Gastroesophageal sphincter (tissue), 4 donors: ENCODE measurements at regions not wholly inside any gene's neighbourhood (a gene's known extent, or its start where the extent isn't known, plus 50 kb on each side); places are given as distances from the start of the nearest gene placed in this dataset.

Experiments used
- ATAC-seq: fragments of 150-250 bp; one replicate; pipeline ENCODE4 v1.9.1; 2016; ENCODE audit warnings: mild to moderate bottlenecking, moderate library complexity
- H3K27ac ChIP-seq, 4 donors: fragments of 200-600 bp; sonication (generic) in 3 of 4; 1 replicate in 3 of 4; 2 replicates in 1 of 4; pipeline ENCODE4 v1.5.1; 2016 to 2019
- H3K27me3 ChIP-seq: fragments of 200-600 bp; sonication (generic); one replicate; pipeline ENCODE4 v1.5.1; 2019
- H3K36me3 ChIP-seq, 2 donors: fragments of 200-600 bp; sonication (generic); one replicate each; pipeline ENCODE4 v1.5.1; 2019; ENCODE audit warnings: control low read depth in 1 of 2
- H3K4me1 ChIP-seq, 3 donors: fragments of 200-600 bp; sonication (generic); 1 replicate in 2 of 3; 2 replicates in 1 of 3; pipeline ENCODE4 v1.5.1; 2016 to 2019; ENCODE audit warnings: control low read depth in 2 of 3
- H3K4me3 ChIP-seq, 2 donors: fragments of 200-600 bp; sonication (generic); one replicate each; pipeline ENCODE4 v1.5.1; 2019; ENCODE audit warnings: mild to moderate bottlenecking in 1 of 2, moderate library complexity in 1 of 2
- H3K9me3 ChIP-seq, 3 donors: fragments of 200-600 bp; sonication (generic); one replicate each; pipeline ENCODE4 v1.5.1; 2017 to 2019; ENCODE audit warnings: control low read depth in 2 of 3
- EP300 ChIP-seq: sonication (generic); formaldehyde crosslinking; IDR thresholded peaks from one replicate; pipeline ENCODE4 v1.6.1; 2017; ENCODE audit warnings: antibody characterized with exemption, mild to moderate bottlenecking
- POLR2A ChIP-seq, 2 donors: fragments of 450-650 bp; IDR thresholded peaks; one replicate each; pipeline ENCODE4 v1.6.1; 2017; ENCODE audit warnings: antibody characterized with exemption in 2 of 2, mild to moderate bottlenecking in 2 of 2, moderate library complexity in 1 of 2
- POLR2AphosphoS5 ChIP-seq: sonication (generic); formaldehyde crosslinking; IDR thresholded peaks from one replicate; pipeline ENCODE4 v1.6.1; 2017; ENCODE audit warnings: antibody characterized with exemption
- WGBS, 2 donors: methylation state at CpG; one replicate each; pipeline ENCODE4 v1.1.5; 2018; ENCODE audit warnings: low coverage in 1 of 2; 5-methylcytosine and 5-hydroxymethylcytosine counted together
- TF ChIP-seq, protein P1 (sequence below), 4 experiments: fragments of 200-600 bp in 2 of 4; fragments of 450-650 bp in 2 of 4; sonication (generic) in 1 of 4; IDR thresholded peaks; one replicate each; pipeline ENCODE4 v1.5.1; 2017 to 2019; ENCODE audit warnings: antibody characterized with exemption in 4 of 4, mild to moderate bottlenecking in 2 of 4, moderate library complexity in 2 of 4

DNA sequence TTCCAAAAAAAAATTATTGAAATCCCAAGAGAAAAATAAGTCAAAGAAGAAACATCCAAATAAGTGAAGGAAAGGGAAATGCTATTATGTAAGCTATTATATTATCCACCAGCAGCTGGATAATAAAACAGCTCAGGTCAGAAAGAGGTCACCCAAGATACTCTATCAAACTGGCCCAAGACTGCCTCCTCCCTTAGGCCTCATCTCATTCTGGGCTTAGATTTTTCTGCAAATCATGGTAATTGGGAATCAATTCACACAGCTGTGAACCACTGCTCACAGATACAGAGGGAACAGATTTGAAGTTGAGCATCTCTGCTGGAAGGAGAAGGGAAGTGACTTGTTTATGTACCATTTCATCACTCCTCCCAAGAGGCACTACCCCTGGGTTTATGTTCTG lies 294.6 kb upstream of the DPPA4 start:
- no peak for ATAC-seq
- Histone ChIP-seq H3K27me3 (no peaks in the 10 kb centered on the region), H3K27ac (no peak overlapping the region), H3K4me1 (no peaks in the 10 kb centered on the region), H3K36me3 (no peaks in the 10 kb centered on the region), H3K4me3 (no peak overlapping the region), H3K9me3 (no peaks in the 10 kb centered on the region)
- TF ChIP-seq POLR2AphosphoS5 (no peak), EP300 (no peak), POLR2A (IDR thresholded peaks at IDR 0.05) (no peak)
- TF ChIP-seq, protein P1, sequence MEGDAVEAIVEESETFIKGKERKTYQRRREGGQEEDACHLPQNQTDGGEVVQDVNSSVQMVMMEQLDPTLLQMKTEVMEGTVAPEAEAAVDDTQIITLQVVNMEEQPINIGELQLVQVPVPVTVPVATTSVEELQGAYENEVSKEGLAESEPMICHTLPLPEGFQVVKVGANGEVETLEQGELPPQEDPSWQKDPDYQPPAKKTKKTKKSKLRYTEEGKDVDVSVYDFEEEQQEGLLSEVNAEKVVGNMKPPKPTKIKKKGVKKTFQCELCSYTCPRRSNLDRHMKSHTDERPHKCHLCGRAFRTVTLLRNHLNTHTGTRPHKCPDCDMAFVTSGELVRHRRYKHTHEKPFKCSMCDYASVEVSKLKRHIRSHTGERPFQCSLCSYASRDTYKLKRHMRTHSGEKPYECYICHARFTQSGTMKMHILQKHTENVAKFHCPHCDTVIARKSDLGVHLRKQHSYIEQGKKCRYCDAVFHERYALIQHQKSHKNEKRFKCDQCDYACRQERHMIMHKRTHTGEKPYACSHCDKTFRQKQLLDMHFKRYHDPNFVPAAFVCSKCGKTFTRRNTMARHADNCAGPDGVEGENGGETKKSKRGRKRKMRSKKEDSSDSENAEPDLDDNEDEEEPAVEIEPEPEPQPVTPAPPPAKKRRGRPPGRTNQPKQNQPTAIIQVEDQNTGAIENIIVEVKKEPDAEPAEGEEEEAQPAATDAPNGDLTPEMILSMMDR (IDR thresholded peaks at IDR 0.05), result no peak

DNA sequence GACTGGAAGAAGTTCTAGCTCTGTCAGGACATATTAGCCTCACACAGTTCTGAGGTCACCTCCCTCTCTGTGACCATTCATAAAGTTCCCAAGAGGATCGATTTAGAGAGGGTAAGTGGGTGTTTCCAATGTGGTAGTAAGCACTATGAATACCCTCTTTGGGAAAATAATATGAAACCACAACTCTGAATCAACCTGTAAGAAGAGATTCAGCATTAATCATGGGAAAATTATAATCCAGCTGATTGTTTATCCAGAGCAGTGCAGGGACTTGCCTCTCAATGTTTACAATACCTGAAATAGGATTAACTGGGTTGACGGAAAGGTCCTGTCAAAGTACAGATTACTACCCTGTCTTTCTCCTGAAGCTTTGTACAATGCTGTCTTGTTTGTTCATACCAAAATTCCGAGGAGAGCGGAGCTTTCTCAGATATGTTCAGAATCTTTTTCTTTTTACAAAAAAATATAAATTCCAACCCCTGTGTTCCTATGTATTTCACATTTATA lies 302.9 kb upstream of the DPPA4 start:
- no peaks in the 10 kb centered on the region for H3K4me1 ChIP-seq
- H3K36me3 ChIP-seq, result no peaks in the 10 kb centered on the region
- no peaks in the 10 kb centered on the region for H3K9me3 ChIP-seq
- TF ChIP-seq EP300 (no peak), POLR2AphosphoS5 (no peak), POLR2A (IDR thresholded peaks at IDR 0.05) (no peak)
- TF ChIP-seq, protein P1 (IDR thresholded peaks at IDR 0.05), result no peak
- H3K4me3 ChIP-seq, result no peak overlapping the region
- H3K27me3 ChIP-seq, result no peaks in the 10 kb centered on the region
- no peak for ATAC-seq
- 65 to 69% methylated on average over 4 of the region's 4 CpGs for WGBS, 2 donors
- H3K27ac ChIP-seq, result no peak overlapping the region

DNA sequence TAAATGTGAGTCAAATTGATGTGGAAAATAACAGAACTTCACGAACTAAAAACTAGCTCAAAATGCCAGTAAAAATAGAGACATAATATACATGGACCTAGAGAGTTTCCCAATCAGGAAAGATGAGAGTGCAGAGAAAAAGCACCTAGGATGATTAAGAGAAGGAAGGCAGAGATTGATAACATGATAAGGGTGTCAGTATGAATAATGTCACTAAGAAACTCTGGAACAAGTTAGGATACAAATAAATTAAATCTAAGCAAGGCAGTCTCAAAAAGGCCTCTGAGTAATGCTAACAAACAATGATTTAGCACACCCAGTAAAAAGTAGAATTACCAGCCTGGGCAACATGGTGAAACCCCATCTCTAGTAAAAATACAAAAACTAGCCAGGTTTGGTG lies 304.7 kb upstream of the DPPA4 start:
- no peaks in the 10 kb centered on the region for H3K36me3 ChIP-seq
- no peaks in the 10 kb centered on the region for H3K27me3 ChIP-seq
- H3K9me3 ChIP-seq, result no peaks in the 10 kb centered on the region
- no peak overlapping the region for H3K27ac ChIP-seq
- no peak overlapping the region for H3K4me3 ChIP-seq
- TF ChIP-seq POLR2AphosphoS5 (no peak), POLR2A (IDR thresholded peaks at IDR 0.05) (no peak), EP300 (no peak)
- TF ChIP-seq, protein P1 (IDR thresholded peaks at IDR 0.05), result no peak
- no peaks in the 10 kb centered on the region for H3K4me1 ChIP-seq
- no peak for ATAC-seq
- 61 to 67% methylated on average over 1 of the region's 1 CpG for WGBS, 2 donors

DNA sequence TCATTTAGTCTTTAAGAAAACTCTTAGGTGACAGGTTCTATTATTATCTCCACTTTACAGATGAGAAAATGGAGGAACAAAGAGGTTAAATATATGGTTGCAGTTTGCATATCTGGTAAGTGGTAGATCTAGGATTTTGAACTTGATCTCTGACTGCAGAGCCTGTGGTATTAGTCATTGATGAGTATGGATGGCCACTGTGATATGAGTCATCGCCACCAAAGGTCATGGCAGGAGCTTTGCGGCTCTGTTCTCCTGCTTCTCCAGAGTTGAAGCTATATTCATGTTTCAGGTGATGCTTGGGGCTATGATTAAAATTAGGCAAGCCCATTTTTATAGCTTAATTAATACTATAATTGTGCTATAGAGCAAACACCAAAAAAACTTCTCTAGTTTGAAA lies 306.2 kb upstream of the DPPA4 start:
- H3K36me3 ChIP-seq, result no peaks in the 10 kb centered on the region
- no peaks in the 10 kb centered on the region for H3K4me1 ChIP-seq
- H3K4me3 ChIP-seq, result no peak overlapping the region
- no peak for TF ChIP-seq POLR2A (IDR thresholded peaks at IDR 0.05)
- no peak for TF ChIP-seq EP300
- TF ChIP-seq, protein P1 (IDR thresholded peaks at IDR 0.05), result no peak
- TF ChIP-seq POLR2AphosphoS5, result no peak
- WGBS, 2 donors, result 42 to 50% methylated on average over 2 of the region's 2 CpGs
- H3K9me3 ChIP-seq, result no peaks in the 10 kb centered on the region
- no peak for ATAC-seq
- H3K27me3 ChIP-seq, result no peaks in the 10 kb centered on the region
- H3K27ac ChIP-seq, result no peak overlapping the region

DNA sequence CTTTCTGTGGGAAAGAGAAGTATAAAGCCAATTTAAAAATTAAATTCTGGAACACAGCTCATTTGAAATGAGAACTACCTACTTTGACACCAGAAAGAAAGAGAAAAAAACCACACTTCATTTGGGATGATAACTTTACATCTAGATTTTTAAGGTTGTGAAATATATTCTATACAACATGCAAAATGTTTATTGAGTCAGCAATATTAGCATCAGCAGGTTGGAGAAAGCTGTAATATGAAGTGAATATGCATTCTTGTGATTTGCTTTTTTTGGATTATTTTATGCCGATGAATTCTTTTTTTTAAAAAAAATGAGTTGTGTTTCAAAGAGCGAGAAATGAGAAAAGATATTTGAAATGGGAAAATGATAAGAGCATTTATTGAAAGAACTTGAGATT lies 307.0 kb upstream of the DPPA4 start:
- no peaks in the 10 kb centered on the region for H3K27me3 ChIP-seq
- no peak overlapping the region for H3K4me3 ChIP-seq
- H3K9me3 ChIP-seq, result no peaks in the 10 kb centered on the region
- no peaks in the 10 kb centered on the region for H3K4me1 ChIP-seq
- ATAC-seq, result no peak
- TF ChIP-seq, protein P1 (IDR thresholded peaks at IDR 0.05), result no peak
- TF ChIP-seq EP300 (no peak), POLR2A (IDR thresholded peaks at IDR 0.05) (no peak), POLR2AphosphoS5 (no peak)
- H3K36me3 ChIP-seq, result no peaks in the 10 kb centered on the region
- 90 to 94% methylated on average over 2 of the region's 2 CpGs for WGBS, 2 donors
- no peak overlapping the region for H3K27ac ChIP-seq
